HG02763 (cell line): ENCODE measurements at regions not wholly inside any gene's neighbourhood (a gene's known extent, or its start where the extent isn't known, plus 50 kb on each side); places are given as distances from the start of the nearest gene placed in this dataset.
"Not testable (repeated sequence)": the region's sequence is repeated elsewhere in the genome, so short reads cannot be mapped to it uniquely, and the experiment has no call there.

ENCODE experiments used
- ATAC-seq: cut with Tn5 transposase; IDR thresholded peaks from one replicate; pipeline ENCODE4 v1.9.1; 2021; ENCODE audit warnings: mild to moderate bottlenecking, moderate library complexity; ENCODE audit not compliant: unreplicated experiment

- ATAC-seq, result no peak
Observed at GRCh38 chr11:98411777-98412176, 609.0 kb upstream of the CNTN5 start.

- ATAC-seq, result no peak
Observed at GRCh38 chr11:98417256-98417755, 603.4 kb upstream of the CNTN5 start.

GRCh38 chr11:98423933-98424332 lies 596.8 kb upstream of the CNTN5 start:
- no peak for ATAC-seq

- ATAC-seq, result not testable (repeated sequence)
Observed at GRCh38 chr11:98424773-98425172, 596.0 kb upstream of the CNTN5 start.

- no peak for ATAC-seq
Observed at GRCh38 chr11:98431463-98432359, 589.0 kb upstream of the CNTN5 start.

GRCh38 chr11:98434296-98434695 lies 586.5 kb upstream of the CNTN5 start:
- ATAC-seq, result no peak

GRCh38 chr11:98453378-98453777 lies 567.4 kb upstream of the CNTN5 start:
- no peak for ATAC-seq

GRCh38 chr11:98455500-98456307 lies 565.0 kb upstream of the CNTN5 start:
- no peak for ATAC-seq

GRCh38 chr11:98456308-98456680 lies 564.5 kb upstream of the CNTN5 start:
- ATAC-seq, result no peak

GRCh38 chr11:98495016-98495415 lies 525.7 kb upstream of the CNTN5 start:
- ATAC-seq, result no peak

- no peak for ATAC-seq
Observed at GRCh38 chr11:98495601-98496000, 525.1 kb upstream of the CNTN5 start.

GRCh38 chr11:98507208-98507607 lies 513.5 kb upstream of the CNTN5 start:
- no peak for ATAC-seq

- ATAC-seq, result no peak
Observed at GRCh38 chr11:98512938-98513337, 507.8 kb upstream of the CNTN5 start.

- ATAC-seq, result no peak
Observed at GRCh38 chr11:98531576-98531975, 489.2 kb upstream of the CNTN5 start.

- ATAC-seq, result no peak
Observed at GRCh38 chr11:98536023-98536422, 484.7 kb upstream of the CNTN5 start.

- not testable (repeated sequence) for ATAC-seq
Observed at GRCh38 chr11:98538358-98538757, 482.4 kb upstream of the CNTN5 start.

- no peak for ATAC-seq
Observed at GRCh38 chr11:98545544-98546175, 475.1 kb upstream of the CNTN5 start.

- no peak for ATAC-seq
Observed at GRCh38 chr11:98549571-98549970, 471.2 kb upstream of the CNTN5 start.

GRCh38 chr11:98559961-98560360 lies 460.8 kb upstream of the CNTN5 start:
- ATAC-seq, result no peak

GRCh38 chr11:98561252-98561651 lies 459.5 kb upstream of the CNTN5 start:
- no peak for ATAC-seq

- ATAC-seq, result no peak
Observed at GRCh38 chr11:98561877-98562395, 458.8 kb upstream of the CNTN5 start.
